ENCODE measurements at regions not wholly inside any gene's neighbourhood (a gene's known extent, or its start where the extent isn't known, plus 50 kb on each side); places are given as distances from the start of the nearest gene placed in this dataset.

- TF ChIP-seq ZNF274 (IDR thresholded peaks at IDR 0.05; ENCODE audit: low read depth, low read length) (no peak), SUZ12 (IDR thresholded peaks at IDR 0.05; ENCODE audit: extremely low read depth, insufficient read depth, insufficient read length) (no peak)
Measured at GRCh38 chr7:26478550-26478949, 186.9 kb downstream of the SNX10 start.
